HG03354 (cell line): ENCODE measurements at regions not wholly inside any gene's neighbourhood (a gene's known extent, or its start where the extent isn't known, plus 50 kb on each side); places are given as distances from the start of the nearest gene placed in this dataset.
"Not testable (repeated sequence)": the region's sequence is repeated elsewhere in the genome, so short reads cannot be mapped to it uniquely, and the experiment has no call there.

Source experiments
- ATAC-seq: cut with Tn5 transposase; IDR thresholded peaks from one replicate; pipeline ENCODE4 v1.9.1; 2021; ENCODE audit warnings: mild to moderate bottlenecking; ENCODE audit not compliant: unreplicated experiment, poor library complexity, severe bottlenecking

DNA sequence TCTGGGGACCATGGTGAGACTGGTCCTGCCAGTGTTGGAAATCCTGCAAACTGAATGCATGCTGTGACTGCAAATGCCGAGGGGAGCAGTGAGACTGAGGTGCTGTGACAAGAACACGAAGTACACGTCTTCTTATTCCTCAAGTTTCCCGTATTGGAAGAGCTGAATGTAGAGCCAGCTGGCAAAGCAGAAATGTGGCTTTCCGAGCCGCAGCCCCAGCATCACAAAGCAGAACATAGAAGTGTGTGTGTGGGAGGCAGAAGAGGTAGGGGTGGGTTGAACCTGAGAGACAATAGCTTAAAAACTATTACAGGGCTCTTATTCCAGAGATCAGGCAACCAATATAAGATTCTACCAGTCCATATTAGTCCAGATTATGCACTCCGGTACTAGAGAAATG is 98.8 kb downstream of the CARTPT start:
- ATAC-seq = no peak

- no peak for ATAC-seq
Measured at GRCh38 chr5:71821029-71821428, 102.0 kb downstream of the CARTPT start.

GRCh38 chr5:71822065-71822464 is 103.0 kb downstream of the CARTPT start:
- not testable (repeated sequence) for ATAC-seq

DNA sequence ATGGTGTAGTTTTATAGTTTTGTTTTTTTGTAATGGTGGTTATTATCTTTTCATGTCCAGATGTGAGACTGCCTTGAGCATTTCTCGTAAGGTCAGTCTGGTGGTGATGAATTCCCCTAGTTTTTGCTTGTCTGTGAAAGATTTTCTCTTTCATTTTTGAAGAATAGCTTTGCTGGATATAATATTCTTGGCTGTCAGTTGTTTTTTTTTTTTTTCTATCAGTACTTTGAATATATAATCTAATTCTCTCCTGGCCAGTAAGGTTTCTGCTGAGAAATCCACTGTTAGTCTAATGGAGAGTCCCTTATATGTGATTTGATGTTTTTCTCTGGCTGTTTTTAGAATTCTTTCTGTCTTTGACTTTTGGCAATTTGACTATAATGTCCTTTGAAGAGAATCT is 106.9 kb downstream of the CARTPT start:
- no peak for ATAC-seq

- no peak for ATAC-seq
Measured at GRCh38 chr5:71828291-71829040, 109.4 kb downstream of the CARTPT start.

- ATAC-seq = no peak
Measured at GRCh38 chr5:71829206-71829605, 110.1 kb downstream of the CARTPT start.

DNA sequence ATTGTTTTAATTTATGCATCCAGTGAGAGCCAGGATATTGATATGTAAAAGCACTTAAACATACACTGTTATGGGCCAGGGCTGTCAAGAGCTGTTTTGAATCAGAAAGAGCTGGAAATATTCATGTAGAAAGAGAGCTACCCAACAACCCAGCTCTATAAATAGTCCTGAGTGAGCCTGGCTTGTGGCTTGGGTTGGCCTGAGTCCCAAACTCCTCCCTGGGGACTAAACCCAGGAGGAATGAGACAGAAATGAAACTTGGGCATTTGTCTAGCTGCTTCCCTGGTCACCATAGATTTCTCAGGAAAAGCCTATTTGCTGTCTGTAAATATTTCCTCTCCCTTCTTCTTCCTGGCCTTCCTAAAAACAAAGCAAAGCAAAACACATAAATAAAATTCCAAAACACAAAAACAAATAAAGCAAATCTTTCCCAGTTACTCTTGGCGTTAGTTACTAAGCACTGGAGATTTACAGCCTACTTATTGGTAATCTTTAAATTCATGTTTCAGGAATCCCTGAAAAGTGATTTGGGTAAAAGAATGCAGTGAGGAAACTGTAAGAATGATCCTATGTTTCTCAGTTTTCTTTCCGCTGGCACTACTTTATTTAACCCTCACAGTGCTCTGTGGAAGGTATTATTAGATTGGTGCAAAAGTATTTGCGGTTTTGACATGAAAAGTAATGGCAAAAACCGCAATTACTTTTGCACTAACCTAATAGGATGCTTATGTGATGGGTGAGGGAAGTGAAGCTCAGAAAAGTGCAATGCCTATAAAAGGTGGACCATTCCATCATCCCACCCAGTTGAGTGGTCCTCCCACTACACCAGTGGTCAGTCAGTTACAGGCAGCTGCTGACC is 111.8 kb downstream of the CARTPT start:
- ATAC-seq = no peak

- ATAC-seq = no peak
Measured at GRCh38 chr5:71832812-71833715, 114.0 kb downstream of the CARTPT start.

DNA sequence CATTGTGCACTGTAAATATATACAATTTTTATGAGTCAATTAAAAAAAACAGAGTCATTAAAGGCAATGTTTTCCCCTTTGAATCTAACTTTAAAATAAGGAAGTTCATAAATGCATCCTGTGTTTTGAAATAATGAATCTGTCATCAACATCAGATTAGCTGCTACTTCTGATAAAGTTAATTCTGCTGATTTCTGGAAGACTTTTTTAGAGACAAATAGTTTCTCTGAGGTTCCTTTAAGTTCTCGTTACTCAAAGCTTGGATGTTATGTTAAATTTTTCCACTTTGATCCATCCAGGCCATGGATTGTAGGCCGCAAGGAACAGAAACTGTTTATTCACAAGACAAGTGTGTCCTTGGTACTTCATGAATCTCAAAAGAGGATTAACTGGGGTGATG is 115.5 kb downstream of the CARTPT start:
- ATAC-seq = no peak

DNA sequence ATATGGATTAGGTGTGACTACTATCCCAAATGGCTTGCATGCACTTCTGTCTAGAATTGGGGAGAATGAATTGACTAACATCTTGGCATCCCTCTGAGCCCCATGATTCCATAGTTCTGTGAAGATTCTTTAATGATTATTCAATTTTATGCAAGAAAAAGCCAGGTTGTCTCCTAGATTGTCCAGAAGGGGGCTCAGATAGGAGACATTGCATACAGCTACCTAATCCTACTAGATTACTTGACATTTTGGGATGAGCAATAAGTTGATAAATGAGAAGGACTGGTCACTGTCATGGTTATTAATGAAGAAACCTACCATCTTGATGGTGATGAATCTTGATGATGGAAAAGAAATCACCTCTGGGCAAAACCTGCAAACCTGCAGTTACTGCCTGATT is 117.0 kb downstream of the CARTPT start:
- no peak for ATAC-seq

GRCh38 chr5:71836559-71837112 is 117.6 kb downstream of the CARTPT start:
- no peak for ATAC-seq

GRCh38 chr5:71838286-71838685 is 119.2 kb downstream of the CARTPT start:
- ATAC-seq = no peak

GRCh38 chr5:71839096-71839884 is 120.2 kb downstream of the CARTPT start:
- no peak for ATAC-seq

GRCh38 chr5:71841107-71841506 is 122.0 kb downstream of the CARTPT start:
- ATAC-seq = no peak

DNA sequence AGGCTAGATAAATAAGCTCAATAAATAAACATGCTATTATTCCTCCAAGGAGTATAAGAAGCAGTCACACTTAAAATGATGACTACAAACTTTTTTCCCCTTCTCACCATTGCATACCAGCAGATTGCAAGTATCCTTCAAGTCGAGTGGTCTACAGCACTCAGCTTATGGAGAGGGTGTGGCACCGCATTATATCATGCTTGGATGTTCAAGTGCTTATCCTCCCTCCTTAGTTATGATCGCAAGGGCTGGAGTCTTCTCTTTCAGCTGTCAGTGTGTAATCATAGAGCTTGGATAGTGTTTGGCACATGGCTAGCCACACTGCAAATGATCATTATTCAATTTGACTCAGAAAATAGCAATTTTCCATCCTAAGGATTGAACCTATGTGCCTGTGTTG is 124.0 kb downstream of the CARTPT start:
- ATAC-seq = no peak

- no peak for ATAC-seq
Measured at GRCh38 chr5:71844862-71845261, 125.8 kb downstream of the CARTPT start.

GRCh38 chr5:71859515-71859914 is 140.4 kb downstream of the CARTPT start:
- ATAC-seq = no peak

DNA sequence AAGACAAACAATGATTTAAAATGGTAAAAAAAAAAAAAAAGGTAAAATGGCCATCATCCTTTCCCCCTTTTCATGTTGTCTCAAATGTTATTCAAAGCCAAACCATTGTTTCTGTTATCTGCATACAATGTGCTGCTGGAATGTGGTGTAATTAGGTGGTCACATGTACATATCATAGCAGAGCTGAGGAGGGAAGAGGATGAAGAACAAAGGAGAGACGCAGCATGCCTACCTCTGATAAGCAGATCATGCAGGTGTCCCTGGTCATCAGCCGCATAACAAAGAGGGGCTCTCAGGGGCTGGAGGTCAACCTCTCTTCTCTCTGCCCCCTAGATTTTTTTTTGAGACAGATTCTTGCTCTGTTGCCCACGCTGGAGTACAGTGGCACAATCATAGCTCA is 141.0 kb downstream of the CARTPT start:
- no peak for ATAC-seq

DNA sequence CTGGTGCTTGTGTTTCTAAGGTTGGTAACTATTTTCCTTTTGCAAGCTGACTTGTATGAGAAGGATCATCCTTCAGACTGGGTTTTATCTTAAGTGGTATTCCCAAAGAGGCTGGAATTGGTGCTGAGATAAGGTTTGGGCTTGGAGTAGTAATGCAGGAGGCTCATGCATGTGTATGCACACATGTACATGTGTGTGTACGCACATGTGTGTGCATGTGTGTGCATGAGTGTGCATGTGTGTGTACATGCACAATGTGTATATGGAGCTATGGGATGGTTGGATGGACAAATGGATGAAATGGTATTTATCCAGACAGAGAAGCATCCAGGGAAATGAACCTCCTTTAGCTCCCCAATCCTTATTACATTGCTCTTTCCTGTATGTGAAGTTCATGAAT is 142.6 kb downstream of the CARTPT start:
- no peak for ATAC-seq
